ENCODE measurements at regions not wholly inside any gene's neighbourhood (a gene's known extent, or its start where the extent isn't known, plus 50 kb on each side); places are given as distances from the start of the nearest gene placed in this dataset.

DNA sequence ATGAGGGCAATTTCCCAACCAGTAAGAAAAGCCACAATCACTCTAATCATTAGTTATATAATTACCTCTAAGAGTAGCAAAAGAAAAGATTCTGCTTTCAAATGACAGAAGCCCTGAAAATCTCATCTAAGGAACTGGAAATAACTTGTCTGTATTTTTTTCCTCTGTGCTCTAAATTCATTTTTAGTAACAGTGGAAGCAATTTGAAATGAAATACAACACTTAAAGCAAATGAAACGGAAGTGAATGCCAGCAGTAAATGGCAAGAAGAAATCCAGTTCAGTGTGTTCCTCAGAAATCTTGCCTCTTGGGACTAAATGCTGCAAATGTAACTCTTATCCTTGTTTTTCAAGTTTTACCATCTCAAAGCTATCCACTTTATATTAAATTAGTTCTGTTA is 294.9 kb downstream of the TAF11L14 start:
- TF ChIP-seq YY1 (IDR thresholded peaks at IDR 0.05; ENCODE audit: insufficient read depth, insufficient read length) (no peak), ZNF274 (IDR thresholded peaks at IDR 0.05; ENCODE audit: low read depth, low read length) (no peak)

Measured in NT2/D1 (cell line).